Activated CD4-positive, alpha-beta T cell treated with anti-CD3 and anti-CD28 coated beads for 36 hours (primary cell): ENCODE measurements at regions not wholly inside any gene's neighbourhood (a gene's known extent, or its start where the extent isn't known, plus 50 kb on each side); places are given as distances from the start of the nearest gene placed in this dataset.
"Not testable (repeated sequence)": the region's sequence is repeated elsewhere in the genome, so short reads cannot be mapped to it uniquely, and the experiment has no call there.

Experiments
- ATAC-seq: fragments of 200-7000 bp; cut with Tn5 transposase; one replicate; pipeline ENCODE4 v1.10.0; 2021; ENCODE audit warnings: mild to moderate bottlenecking, moderate library complexity
- CTCF ChIA-PET: fragments of 350-600 bp; sonication (Branson Sonifier 250); formaldehyde crosslinking; loops from one replicate; lab custom pipeline; 2021; ENCODE audit warnings: antibody characterized with exemption; lab: Charles Lee
- POLR2A ChIA-PET: fragments of 350-600 bp; sonication (Branson Sonifier 250); formaldehyde crosslinking; loops from one replicate; lab custom pipeline; 2021; ENCODE audit warnings: antibody characterized with exemption, inconsistent platforms; lab: Charles Lee
- DNase-seq: peaks from one replicate; pipeline ENCODE4 v3.0.0-alpha.2; 2020
- H3K27ac Mint-ChIP-seq: one replicate; pipeline ENCODE4 v1.8.0; 2021; ENCODE audit warnings: mixed read lengths
- H3K27me3 Mint-ChIP-seq: one replicate; pipeline ENCODE4 v1.8.0; 2021; ENCODE audit warnings: mixed read lengths
- H3K36me3 Mint-ChIP-seq: one replicate; pipeline ENCODE4 v1.8.0; 2021; ENCODE audit warnings: low read depth, mixed read lengths
- H3K4me1 Mint-ChIP-seq: one replicate; pipeline ENCODE4 v1.8.0; 2021; ENCODE audit warnings: mixed read lengths
- H3K4me3 Mint-ChIP-seq: one replicate; pipeline ENCODE4 v1.8.0; 2021; ENCODE audit warnings: mild to moderate bottlenecking, moderate library complexity, mixed read lengths
- H3K9me3 Mint-ChIP-seq: one replicate; pipeline ENCODE4 v1.8.0; 2021; ENCODE audit warnings: low read depth, mixed read lengths
- intact Hi-C, 2 experiments: fragments of 100-400 bp; cut with DNase I in 1 of 2; cut with micrococcal nuclease in 1 of 2; formaldehyde crosslinking; loops; one replicate each; pipeline versions ENCODE4 v1.14.2 to v1.15.1; 2022 to 2024; cut with DNase I, micrococcal nuclease

DNA sequence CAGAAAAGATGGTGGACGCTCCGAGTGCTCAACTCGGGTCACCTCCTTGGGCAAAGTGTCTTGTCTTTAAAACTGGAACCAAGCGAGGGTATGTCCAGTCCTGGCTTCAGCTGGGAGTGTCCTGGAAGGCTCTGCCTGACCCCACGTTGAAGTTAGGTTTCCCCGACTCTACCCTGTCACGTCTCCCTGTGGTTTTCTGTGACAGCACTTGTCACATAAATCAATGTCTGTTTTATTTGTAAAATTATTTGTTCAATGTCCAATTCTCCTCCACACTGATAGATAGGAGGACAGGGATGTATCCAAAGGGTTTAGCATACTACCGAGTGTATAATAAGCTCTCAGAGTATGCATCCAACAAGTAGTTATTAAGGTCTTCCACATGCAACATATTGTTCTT, 197.7 kb upstream of the IRF2BP2 start:
- H3K4me1 Mint-ChIP-seq, H3K9me3 Mint-ChIP-seq, H3K27ac Mint-ChIP-seq, H3K27me3 Mint-ChIP-seq, intact Hi-C loops, ATAC-seq, POLR2A ChIA-PET, DNase-seq, CTCF ChIA-PET, H3K36me3 Mint-ChIP-seq, H3K4me3 Mint-ChIP-seq: not testable (repeated sequence)

DNA sequence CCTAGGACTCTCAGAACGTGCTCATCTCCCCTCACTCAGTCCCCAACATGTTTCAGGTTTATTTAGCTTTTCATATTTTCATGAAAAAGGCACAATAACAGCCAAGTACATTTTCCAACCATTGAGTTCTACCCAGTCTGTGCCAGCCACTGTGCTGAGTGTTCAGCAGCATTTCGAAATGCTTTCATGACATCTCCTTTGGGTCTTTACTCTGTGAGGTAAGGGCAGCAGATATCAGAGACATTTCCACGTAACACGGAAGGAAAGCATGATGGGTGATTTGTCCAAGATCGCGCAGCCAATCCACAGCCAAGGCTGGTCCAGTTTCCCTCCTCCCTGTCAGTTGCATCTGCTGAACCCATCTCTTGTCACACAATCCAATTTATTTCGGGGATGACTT, 192.6 kb upstream of the IRF2BP2 start:
- H3K27ac Mint-ChIP-seq, H3K27me3 Mint-ChIP-seq: not testable (repeated sequence)

DNA sequence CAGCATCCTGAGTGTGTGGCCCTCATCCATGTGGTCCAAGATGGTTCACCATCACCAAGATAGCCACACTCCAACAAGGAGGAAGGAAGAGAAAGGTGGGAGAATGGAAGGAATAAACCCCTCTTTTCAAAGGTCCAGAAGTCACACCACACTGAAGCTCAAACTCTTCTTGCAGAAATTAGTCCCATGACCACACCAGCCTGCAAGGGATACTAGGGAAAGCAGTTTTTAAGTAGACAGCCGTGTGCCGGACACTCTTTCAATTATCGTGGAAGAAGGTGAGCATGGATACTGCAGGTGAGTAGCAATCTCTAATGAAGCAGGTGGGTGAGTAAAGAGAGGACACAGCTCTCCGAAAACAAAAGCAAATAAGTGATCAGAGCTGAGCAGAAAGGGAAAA, 191.7 kb upstream of the IRF2BP2 start:
- CTCF ChIA-PET, H3K9me3 Mint-ChIP-seq, H3K4me1 Mint-ChIP-seq, H3K4me3 Mint-ChIP-seq, H3K27me3 Mint-ChIP-seq, H3K36me3 Mint-ChIP-seq, POLR2A ChIA-PET, ATAC-seq, H3K27ac Mint-ChIP-seq, intact Hi-C loops, DNase-seq: not testable (repeated sequence)

More for the DNA sequence above, 192.6 kb upstream of the IRF2BP2 start:
- ATAC-seq, H3K4me1 Mint-ChIP-seq, H3K4me3 Mint-ChIP-seq, POLR2A ChIA-PET, DNase-seq, H3K9me3 Mint-ChIP-seq, intact Hi-C loops, CTCF ChIA-PET, H3K36me3 Mint-ChIP-seq: not testable (repeated sequence)

DNA sequence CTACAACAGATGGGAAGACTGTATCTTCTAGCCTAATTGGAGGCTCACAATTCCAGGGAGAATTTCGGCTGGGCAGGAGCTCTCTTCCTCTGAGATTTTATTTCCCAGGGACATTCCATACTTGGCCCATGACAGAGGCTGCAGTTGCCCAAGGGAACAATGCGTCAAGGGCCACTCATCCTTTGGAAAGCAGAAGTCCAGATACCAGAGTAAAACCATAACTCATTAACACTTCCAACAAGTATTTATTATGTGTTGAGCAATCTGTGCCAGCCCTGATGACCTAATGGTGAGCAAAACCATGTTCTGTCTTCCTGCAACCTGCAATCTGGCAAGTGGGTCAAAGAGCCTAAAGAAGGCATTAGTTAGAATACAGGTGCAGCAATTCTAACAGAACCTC, 191.2 kb upstream of the IRF2BP2 start:
- POLR2A ChIA-PET, H3K36me3 Mint-ChIP-seq, H3K4me1 Mint-ChIP-seq, H3K27me3 Mint-ChIP-seq, DNase-seq, intact Hi-C loops, H3K27ac Mint-ChIP-seq, CTCF ChIA-PET, ATAC-seq, H3K9me3 Mint-ChIP-seq, H3K4me3 Mint-ChIP-seq: not testable (repeated sequence)

DNA sequence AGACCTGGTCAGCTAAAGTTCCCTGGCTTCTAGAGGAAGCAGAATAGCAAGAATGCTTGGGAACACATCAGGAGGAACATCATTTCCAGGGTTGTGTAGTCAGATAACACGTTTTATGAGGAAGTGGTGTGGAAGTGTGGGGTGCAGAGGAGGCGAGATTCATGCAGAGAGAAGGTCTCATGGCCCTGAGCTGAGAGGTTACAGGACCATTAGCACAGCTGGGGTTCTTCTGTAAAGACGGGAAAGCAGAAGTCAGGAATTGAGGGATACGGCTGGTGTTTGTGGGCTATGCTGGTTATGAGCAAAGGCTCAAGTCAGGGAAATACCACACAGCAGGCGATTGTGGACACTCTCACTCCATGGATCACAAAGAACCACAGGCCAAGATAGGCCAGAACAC, 190.6 kb upstream of the IRF2BP2 start:
- DNase-seq, H3K27me3 Mint-ChIP-seq, H3K27ac Mint-ChIP-seq, H3K36me3 Mint-ChIP-seq, POLR2A ChIA-PET, ATAC-seq, H3K9me3 Mint-ChIP-seq, CTCF ChIA-PET, H3K4me3 Mint-ChIP-seq, intact Hi-C loops, H3K4me1 Mint-ChIP-seq: not testable (repeated sequence)

DNA sequence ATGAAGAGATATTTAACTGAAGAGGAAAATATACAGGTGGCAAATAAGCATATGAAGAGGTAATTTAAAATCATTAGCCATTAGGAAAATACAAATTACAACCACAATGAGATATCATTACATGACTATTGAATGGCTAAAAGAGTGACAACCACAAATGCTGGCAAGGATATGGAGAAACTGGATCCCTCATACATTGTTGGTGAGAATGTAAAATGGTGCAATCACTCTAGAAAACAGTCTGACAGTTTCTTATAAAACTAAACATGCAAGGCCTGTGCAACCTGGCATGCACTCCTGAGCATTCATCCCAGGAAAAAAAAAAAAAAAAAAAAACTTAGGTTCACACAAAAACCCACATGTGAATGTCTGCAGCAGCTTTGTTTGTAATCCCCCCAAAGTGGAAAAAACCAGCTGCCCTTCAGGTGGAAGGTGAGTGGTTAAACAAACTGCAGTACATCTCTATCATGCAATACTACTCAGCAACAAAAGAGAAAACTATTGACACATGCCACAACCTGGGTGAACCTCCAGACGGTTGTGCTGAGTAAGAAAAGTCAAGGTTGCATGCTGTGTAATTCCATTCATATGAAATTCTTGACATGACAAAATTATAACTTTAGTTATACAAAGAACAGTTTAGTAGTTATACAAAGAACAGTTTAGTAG, 189.2 kb upstream of the IRF2BP2 start:
- H3K27ac Mint-ChIP-seq, H3K4me1 Mint-ChIP-seq, H3K4me3 Mint-ChIP-seq, CTCF ChIA-PET, POLR2A ChIA-PET, H3K27me3 Mint-ChIP-seq, H3K9me3 Mint-ChIP-seq, H3K36me3 Mint-ChIP-seq, DNase-seq, ATAC-seq, intact Hi-C loops: not testable (repeated sequence)

DNA sequence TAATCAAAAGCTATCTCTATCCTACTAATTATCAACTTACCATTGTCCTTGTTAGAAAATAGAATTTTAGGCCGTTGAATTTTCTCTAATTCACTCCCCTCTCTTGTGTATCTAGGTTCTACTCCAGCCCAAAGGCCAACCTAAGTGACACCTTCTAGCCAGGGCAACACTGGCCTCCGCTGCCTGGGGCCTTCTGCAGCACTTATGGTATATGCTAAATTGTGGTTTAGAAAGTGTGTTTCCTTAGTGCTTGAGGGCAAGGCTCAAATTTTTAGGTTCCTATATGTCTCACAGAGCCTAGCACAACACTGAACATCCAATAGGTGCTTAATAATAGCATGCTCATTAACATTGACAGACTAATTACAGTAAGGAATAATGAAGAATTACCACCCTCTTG, 187.2 kb upstream of the IRF2BP2 start:
- intact Hi-C loops, POLR2A ChIA-PET, CTCF ChIA-PET, H3K9me3 Mint-ChIP-seq, ATAC-seq, DNase-seq, H3K36me3 Mint-ChIP-seq, H3K27ac Mint-ChIP-seq, H3K4me3 Mint-ChIP-seq, H3K4me1 Mint-ChIP-seq, H3K27me3 Mint-ChIP-seq: not testable (repeated sequence)

DNA sequence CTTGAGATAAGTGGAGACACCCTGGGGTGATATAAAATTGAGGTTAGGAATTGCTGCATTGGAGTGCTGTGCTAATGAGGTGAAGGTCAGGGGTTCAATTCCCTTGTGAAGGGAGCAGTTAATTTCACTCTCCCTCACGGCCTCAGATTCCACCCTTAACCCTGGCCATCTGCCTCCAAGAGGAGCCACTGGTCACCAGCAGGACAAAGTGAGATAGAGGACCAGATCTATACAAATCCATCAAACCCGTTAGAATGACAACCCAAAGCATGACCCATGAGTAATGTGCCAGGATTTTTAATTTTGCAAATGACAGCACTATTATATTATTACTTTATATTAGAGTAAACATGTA, 186.4 kb upstream of the IRF2BP2 start:
- H3K36me3 Mint-ChIP-seq, H3K4me3 Mint-ChIP-seq, intact Hi-C loops, H3K9me3 Mint-ChIP-seq, CTCF ChIA-PET, H3K4me1 Mint-ChIP-seq, ATAC-seq, DNase-seq, H3K27me3 Mint-ChIP-seq, POLR2A ChIA-PET, H3K27ac Mint-ChIP-seq: not testable (repeated sequence)

DNA sequence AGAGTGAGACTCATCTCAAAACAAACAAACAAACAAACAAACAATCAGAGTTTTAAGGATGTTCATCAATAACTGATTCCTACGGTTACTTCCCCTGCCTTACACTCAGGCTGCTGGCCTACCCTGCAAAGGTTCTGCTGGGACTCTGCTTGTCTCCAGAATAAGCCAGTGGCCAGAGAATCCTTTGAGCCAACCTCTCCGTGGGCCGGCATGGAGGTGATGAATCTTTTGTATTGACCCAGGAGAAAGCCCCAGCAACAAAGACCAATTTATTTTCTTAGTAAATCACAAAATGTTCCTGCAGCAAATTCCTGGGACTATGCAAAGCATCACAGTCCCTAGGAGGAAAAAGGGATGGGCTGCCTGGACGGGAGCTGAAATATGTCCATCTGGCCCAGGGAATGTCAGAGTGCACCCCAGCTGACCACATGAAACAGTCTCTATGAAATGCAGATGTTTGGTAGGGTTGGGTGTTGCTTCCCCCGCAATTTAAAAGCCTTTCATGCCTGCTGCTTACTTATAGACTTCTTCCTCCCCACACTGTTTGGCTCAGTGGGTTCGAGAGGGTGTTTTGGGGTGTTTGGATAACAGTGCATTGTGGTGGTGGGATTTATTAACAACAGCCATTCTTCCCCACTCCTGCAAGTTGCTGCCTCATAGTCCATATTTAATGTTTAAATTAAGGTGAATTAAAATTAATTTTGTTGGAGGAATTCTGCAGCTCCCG, 185.9 kb upstream of the IRF2BP2 start:
- H3K27me3 Mint-ChIP-seq, intact Hi-C loops, POLR2A ChIA-PET, DNase-seq, H3K4me1 Mint-ChIP-seq, H3K9me3 Mint-ChIP-seq, CTCF ChIA-PET, ATAC-seq, H3K36me3 Mint-ChIP-seq, H3K4me3 Mint-ChIP-seq, H3K27ac Mint-ChIP-seq: not testable (repeated sequence)

DNA sequence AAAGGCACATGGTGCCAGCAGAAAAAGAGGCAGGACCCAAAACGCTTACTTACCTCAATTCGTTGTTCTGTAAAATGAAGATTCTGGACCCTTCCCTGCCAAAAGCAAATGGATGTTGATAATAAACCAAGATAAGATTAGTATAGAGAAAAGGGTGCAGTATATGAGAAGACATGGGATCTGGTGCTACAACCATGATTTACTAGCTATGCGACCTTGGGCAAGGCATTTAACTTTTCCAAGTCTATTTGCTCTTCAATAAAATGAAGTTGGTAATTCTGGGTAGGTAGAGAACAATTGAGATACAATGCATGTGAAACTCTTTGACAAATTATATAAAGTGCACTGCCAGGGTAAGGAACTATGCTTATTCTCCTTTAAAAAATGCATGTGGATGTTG, 185.0 kb upstream of the IRF2BP2 start:
- CTCF ChIA-PET, ATAC-seq, H3K9me3 Mint-ChIP-seq, POLR2A ChIA-PET, H3K27me3 Mint-ChIP-seq, H3K36me3 Mint-ChIP-seq, intact Hi-C loops, H3K4me3 Mint-ChIP-seq, DNase-seq, H3K27ac Mint-ChIP-seq, H3K4me1 Mint-ChIP-seq: not testable (repeated sequence)

DNA sequence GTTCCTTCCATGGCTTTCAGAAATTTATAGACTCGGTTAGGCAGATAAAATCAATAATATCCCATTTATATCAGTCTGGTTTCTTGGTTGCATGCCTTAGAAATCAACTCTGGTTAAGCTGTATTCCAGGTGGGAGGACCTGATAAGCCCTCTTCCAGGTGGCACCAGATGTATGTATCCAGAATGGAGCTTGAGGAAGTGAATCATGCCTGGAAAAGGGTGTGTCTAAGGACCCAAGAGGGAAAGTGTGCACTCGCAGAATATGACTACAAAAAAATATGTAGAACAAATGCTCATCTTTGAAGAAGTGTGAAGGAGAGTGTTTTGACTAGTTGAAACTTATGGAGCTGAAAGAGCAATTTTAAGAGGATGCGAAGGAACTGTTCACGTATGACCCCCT, 184.5 kb upstream of the IRF2BP2 start:
- CTCF ChIA-PET, H3K4me3 Mint-ChIP-seq, intact Hi-C loops, DNase-seq, ATAC-seq, POLR2A ChIA-PET, H3K4me1 Mint-ChIP-seq, H3K9me3 Mint-ChIP-seq, H3K27me3 Mint-ChIP-seq, H3K27ac Mint-ChIP-seq, H3K36me3 Mint-ChIP-seq: not testable (repeated sequence)

DNA sequence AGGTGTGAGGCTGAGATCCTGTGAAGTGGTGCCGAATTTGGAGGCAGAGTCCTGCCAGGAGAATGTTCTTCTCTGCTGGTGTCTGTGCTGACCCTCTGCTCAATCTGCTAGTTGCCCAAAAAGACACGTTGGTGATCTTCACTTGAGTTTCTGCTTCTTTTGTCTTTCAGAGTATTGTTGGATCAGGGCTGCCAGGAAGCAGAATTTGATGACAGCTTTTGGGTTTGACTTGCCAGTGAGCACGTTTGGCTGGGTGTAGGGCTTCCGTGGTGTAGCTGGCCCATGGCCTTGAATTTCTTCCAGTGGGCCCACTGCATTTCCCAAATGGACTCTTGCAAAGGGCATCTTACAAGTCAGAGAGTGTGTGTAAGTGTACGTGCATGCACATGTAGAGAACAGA, 183.9 kb upstream of the IRF2BP2 start:
- H3K27me3 Mint-ChIP-seq, H3K9me3 Mint-ChIP-seq, H3K4me1 Mint-ChIP-seq, H3K4me3 Mint-ChIP-seq, H3K27ac Mint-ChIP-seq, CTCF ChIA-PET, intact Hi-C loops, H3K36me3 Mint-ChIP-seq, POLR2A ChIA-PET, ATAC-seq, DNase-seq: not testable (repeated sequence)
